ENCODE measurements at regions not wholly inside any gene's neighbourhood (a gene's known extent, or its start where the extent isn't known, plus 50 kb on each side); places are given as distances from the start of the nearest gene placed in this dataset.

DNA sequence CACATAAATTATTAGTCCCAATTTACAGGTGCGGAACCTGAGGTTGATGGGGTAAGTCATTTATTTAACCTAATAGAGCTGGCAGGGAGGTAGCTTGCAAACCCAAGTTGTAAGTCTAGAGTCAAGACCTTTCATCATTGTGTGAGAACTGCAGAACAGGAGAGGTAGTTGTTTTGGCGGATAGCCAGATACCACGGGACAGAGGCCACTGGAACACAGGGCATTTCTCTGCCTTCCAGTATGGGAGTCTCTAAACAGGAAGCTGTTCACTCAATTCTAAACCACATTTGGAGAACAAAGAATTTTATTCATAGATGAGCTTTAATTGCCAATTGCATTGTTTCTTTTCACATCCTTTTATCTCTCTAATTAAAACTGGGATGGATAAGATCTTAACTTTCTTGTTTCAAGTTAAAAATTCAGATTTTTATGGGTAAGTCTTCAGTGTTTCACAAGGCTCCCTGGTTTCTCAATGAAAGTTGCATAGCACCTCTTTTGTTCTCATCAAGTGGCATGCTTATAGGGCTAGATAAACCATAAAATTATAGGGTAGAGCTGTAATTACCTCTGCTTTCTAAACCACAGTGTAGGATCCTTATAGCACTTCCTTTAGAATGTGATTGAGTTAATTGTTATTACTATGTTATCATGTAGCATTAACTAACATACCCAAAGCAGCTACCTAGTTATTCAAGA lies 489.0 kb downstream of the GATA3 start:
- POLR2A ChIA-PET (ENCODE audit: low non-redundant PET) = no interaction called here
- H3K27ac ChIP-seq = no peak overlapping the region
- CTCF ChIA-PET = interaction anchor here (0.7 kb wide), 1 partner anchor 30 kb away, joined by 3 read pairs; no protein-coding TSS in a partner anchor
- no peak for TF ChIP-seq CTCF (conservative IDR thresholded peaks at IDR 0.05; ENCODE audit: low read depth)
- no peak for DNase-seq (ENCODE audit: low spot score)

- ChIA-PET POLR2A (ENCODE audit: low non-redundant PET) (no interaction called here), CTCF (interaction anchor here (0.7 kb wide), 1 partner anchor 30 kb away, joined by 3 read pairs; no protein-coding TSS in a partner anchor)
- DNase-seq (ENCODE audit: low spot score) = peak; percentile 57
- TF ChIP-seq CTCF (conservative IDR thresholded peaks at IDR 0.05; ENCODE audit: low read depth) = no peak
- no peak overlapping the region for H3K27ac ChIP-seq
Measured at GRCh38 chr10:8544057-8544380, 489.5 kb downstream of the GATA3 start.

GRCh38 chr10:8544500-8544899 lies 490.0 kb downstream of the GATA3 start:
- TF ChIP-seq CTCF (conservative IDR thresholded peaks at IDR 0.05; ENCODE audit: low read depth) = no peak
- POLR2A ChIA-PET (ENCODE audit: low non-redundant PET) = no interaction called here
- CTCF ChIA-PET = no interaction called here
- no peak for DNase-seq (ENCODE audit: low spot score)
- H3K27ac ChIP-seq = no peak overlapping the region

- CTCF ChIA-PET = interaction anchor here (0.9 kb wide), 1 partner anchor 9 kb away, joined by 3 read pairs; no protein-coding TSS in a partner anchor
- TF ChIP-seq CTCF (conservative IDR thresholded peaks at IDR 0.05; ENCODE audit: low read depth) = no peak
- DNase-seq (ENCODE audit: low spot score) = no peak
- H3K27ac ChIP-seq = no peak overlapping the region
- POLR2A ChIA-PET (ENCODE audit: low non-redundant PET) = no interaction called here
Measured at GRCh38 chr10:8554574-8554973, 500.1 kb downstream of the GATA3 start.

GRCh38 chr10:8556321-8556720 lies 501.8 kb downstream of the GATA3 start:
- POLR2A ChIA-PET (ENCODE audit: low non-redundant PET) = no interaction called here

GRCh38 chr10:8563478-8563877 lies 509.0 kb downstream of the GATA3 start:
- H3K27ac ChIP-seq = no peak overlapping the region
- ChIA-PET CTCF (interaction anchor here (0.6 kb wide), 1 partner anchor 387 kb away, joined by 5 read pairs; no protein-coding TSS in a partner anchor), POLR2A (ENCODE audit: low non-redundant PET) (no interaction called here)
- no peak for TF ChIP-seq CTCF (conservative IDR thresholded peaks at IDR 0.05; ENCODE audit: low read depth)
- DNase-seq (ENCODE audit: low spot score) = no peak

More at GRCh38 chr10:8556321-8556720, 501.8 kb downstream of the GATA3 start:
- CTCF ChIA-PET = no interaction called here
- no peak for TF ChIP-seq CTCF (conservative IDR thresholded peaks at IDR 0.05; ENCODE audit: low read depth)
- DNase-seq (ENCODE audit: low spot score) = peak; percentile 45
- H3K27ac ChIP-seq = no peak overlapping the region

Data from RWPE1 (cell line).